Motor neuron (in vitro differentiated cells): ENCODE measurements at regions not wholly inside any gene's neighbourhood (a gene's known extent, or its start where the extent isn't known, plus 50 kb on each side); places are given as distances from the start of the nearest gene placed in this dataset.
"Not testable (repeated sequence)": the region's sequence is repeated elsewhere in the genome, so short reads cannot be mapped to it uniquely, and the experiment has no call there.

ENCODE experiments used
- ATAC-seq, 8 experiments: fragments of 200-7000 bp; cut with Tn5 transposase; replicated peaks in 6 of 8; 2 replicates each; pipeline ENCODE4 v1.8.0; 2021; ENCODE audit warnings: mild to moderate bottlenecking in 8 of 8, moderate library complexity in 8 of 8
- H3K27ac ChIP-seq, 2 donors: fragments of 250-450 bp; sonication (Bioruptor Pico); 2 replicates each; pipeline ENCODE4 v1.9.0; 2021; ENCODE audit warnings: antibody characterized with exemption in 2 of 2, mild to moderate bottlenecking in 2 of 2, moderate library complexity in 1 of 2
- H3K4me1 ChIP-seq, 2 donors: fragments of 250-450 bp; sonication (Bioruptor Pico); replicated peaks in 1 of 2; 2 replicates each; pipeline ENCODE4 v1.6.1; 2021; ENCODE audit warnings: antibody characterized with exemption in 2 of 2, mild to moderate bottlenecking in 2 of 2, moderate library complexity in 1 of 2
- H3K4me3 ChIP-seq, 5 donors: fragments of 250-450 bp; sonication (Bioruptor Pico); 2 replicates each; pipeline ENCODE4 v1.9.0; 2021; ENCODE audit warnings: antibody characterized with exemption in 5 of 5, mild to moderate bottlenecking in 5 of 5, moderate library complexity in 4 of 5
- WGBS, 10 experiments: fragments of 450-650 bp; shearing (Covaris generic); methylation state at CpG; one replicate each; pipeline ENCODE4 v1.0.0; 2022; 5-methylcytosine and 5-hydroxymethylcytosine counted together
- in situ Hi-C, 9 experiments: fragments of 400-800 bp; cut with MboI; loops; one replicate each; pipeline ENCODE4 v1.15.0; 2021; ENCODE audit warnings: low sequenced_read_pairs in 9 of 9, low pct_unique_long_range_greater_than_20kb in 2 of 9; ENCODE audit not compliant: unreplicated experiment in 9 of 9

GRCh38 chr1:101588677-101589076, 351.9 kb downstream of the S1PR1 start:
- in situ Hi-C loops, result no loop called here
- peak in 4 of 8 experiments; percentile 26 to 77 (median 50) for ATAC-seq
- WGBS, 10 experiments, result 50 to 100% (median 90%) methylated on average over 1 of the region's 1 CpG; no CpG with 5 or more reads in 6 of the 10 experiments
- Histone ChIP-seq H3K4me1 (no peaks in the 10 kb centered on the region), H3K4me3 (no peak overlapping the region), H3K27ac (no peak overlapping the region)

- no peak overlapping the region for H3K27ac ChIP-seq
- 17 to 100% (median 100%) methylated on average over 1 of the region's 1 CpG; no CpG with 5 or more reads in 2 of the 10 experiments for WGBS, 10 experiments
- in situ Hi-C loops, result no loop called here
- H3K4me1 ChIP-seq, result no peaks in the 10 kb centered on the region
- no peak overlapping the region for H3K4me3 ChIP-seq
- peak in 3 of 8 experiments; percentile 65 to 100 (median 84) for ATAC-seq
Observed at GRCh38 chr1:101592845-101593244, 356.0 kb downstream of the S1PR1 start.

GRCh38 chr1:101595881-101596374, 359.1 kb downstream of the S1PR1 start:
- Histone ChIP-seq H3K4me3 (no peak overlapping the region), H3K27ac (no peak overlapping the region), H3K4me1 (no peaks in the 10 kb centered on the region)
- ATAC-seq, result no peak
- 0 to 100% (median 74%) methylated on average over 1 to 2 of the region's 2 CpGs; no CpG with 5 or more reads in 3 of the 10 experiments for WGBS, 10 experiments
- in situ Hi-C loops, result no loop called here

GRCh38 chr1:101600615-101601014, 363.8 kb downstream of the S1PR1 start:
- H3K4me3 ChIP-seq, in situ Hi-C loops, H3K27ac ChIP-seq, ATAC-seq, H3K4me1 ChIP-seq: not testable (repeated sequence)
- WGBS, 10 experiments, result 20 to 100% (median 86%) methylated on average over 1 to 5 of the region's 5 CpGs; no CpG with 5 or more reads in 3 of the 10 experiments

GRCh38 chr1:101603726-101604125, 366.9 kb downstream of the S1PR1 start:
- Histone ChIP-seq H3K4me1 (peaks cover 0 to 12% of the 10 kb centered on the region in 2 donors), H3K27ac (no peak overlapping the region), H3K4me3 (no peak overlapping the region)
- ATAC-seq, result no peak
- WGBS, 10 experiments, result 0 to 100% (median 40%) methylated on average over 1 of the region's 1 CpG; no CpG with 5 or more reads in 3 of the 10 experiments
- in situ Hi-C loops, result no loop called here

- no peak overlapping the region for H3K27ac ChIP-seq
- no peak for ATAC-seq
- in situ Hi-C loops, result no loop called here
- 0 to 88% (median 60%) methylated on average over 1 to 2 of the region's 2 CpGs; no CpG with 5 or more reads in 1 of the 10 experiments for WGBS, 10 experiments
- peaks cover 0 to 12% of the 10 kb centered on the region in 2 donors for H3K4me1 ChIP-seq
- H3K4me3 ChIP-seq, result no peak overlapping the region
Observed at GRCh38 chr1:101605878-101606277, 369.1 kb downstream of the S1PR1 start.

- peak in 2 of 8 experiments; percentile 68 to 83 for ATAC-seq
- no peak overlapping the region for H3K27ac ChIP-seq
- H3K4me1 ChIP-seq, result no peaks in the 10 kb centered on the region
- no peak overlapping the region for H3K4me3 ChIP-seq
- in situ Hi-C loops, result no loop called here
Observed at GRCh38 chr1:101613546-101613945, 376.7 kb downstream of the S1PR1 start.

- no peaks in the 10 kb centered on the region for H3K4me1 ChIP-seq
- H3K4me3 ChIP-seq, result no peak overlapping the region
- no peak overlapping the region for H3K27ac ChIP-seq
- no peak for ATAC-seq
- in situ Hi-C loops, result no loop called here
- WGBS, 10 experiments, result 20 to 100% (median 94%) methylated on average over 1 to 5 of the region's 5 CpGs; no CpG with 5 or more reads in 3 of the 10 experiments
Observed at GRCh38 chr1:101618900-101619299, 377.8 kb downstream of the OLFM3 start.

- peak in 2 of 8 experiments; percentile 48 to 51 for ATAC-seq
- WGBS, 10 experiments, result 7 to 93% (median 85%) methylated on average over 3 to 5 of the region's 5 CpGs; no CpG with 5 or more reads in 3 of the 10 experiments
Observed at GRCh38 chr1:101632548-101633272, 364.0 kb downstream of the OLFM3 start.

GRCh38 chr1:101645810-101646209, 350.9 kb downstream of the OLFM3 start:
- H3K27ac ChIP-seq, result no peak overlapping the region
- H3K4me1 ChIP-seq, result no peaks in the 10 kb centered on the region
- no peak for ATAC-seq
- H3K4me3 ChIP-seq, result no peak overlapping the region
- in situ Hi-C loops, result no loop called here
- WGBS, 10 experiments, result 0 to 100% (median 51%) methylated on average over 1 to 2 of the region's 2 CpGs

More at GRCh38 chr1:101632548-101633272, 364.0 kb downstream of the OLFM3 start:
- in situ Hi-C loops, result no loop called here
- Histone ChIP-seq H3K4me3 (no peak overlapping the region), H3K4me1 (no peaks in the 10 kb centered on the region), H3K27ac (no peak overlapping the region)

GRCh38 chr1:101652484-101652883, 344.2 kb downstream of the OLFM3 start:
- in situ Hi-C loops, result no loop called here
- no peak for ATAC-seq
- WGBS, 10 experiments, result 13 to 94% (median 62%) methylated on average over 1 to 3 of the region's 3 CpGs
- no peak overlapping the region for H3K27ac ChIP-seq
- no peak overlapping the region for H3K4me3 ChIP-seq
- H3K4me1 ChIP-seq, result no peaks in the 10 kb centered on the region

GRCh38 chr1:101653482-101653946, 343.2 kb downstream of the OLFM3 start:
- H3K4me3 ChIP-seq, result no peak overlapping the region
- ATAC-seq, result peak in 3 of 8 experiments; percentile 44 to 76 (median 65)
- 0 to 35% (median 0%) methylated on average over 1 to 3 of the region's 3 CpGs; no CpG with 5 or more reads in 1 of the 10 experiments for WGBS, 10 experiments
- in situ Hi-C loops, result no loop called here
- H3K27ac ChIP-seq, result no peak overlapping the region
- H3K4me1 ChIP-seq, result no peaks in the 10 kb centered on the region

GRCh38 chr1:101664726-101665125, 332.0 kb downstream of the OLFM3 start:
- no peak for ATAC-seq
- Histone ChIP-seq H3K27ac (no peak overlapping the region), H3K4me3 (no peak overlapping the region), H3K4me1 (no peaks in the 10 kb centered on the region)
- in situ Hi-C loops, result no loop called here
- WGBS, 10 experiments, result 0 to 100% (median 86%) methylated on average over 1 to 3 of the region's 3 CpGs; no CpG with 5 or more reads in 1 of the 10 experiments
